ENCODE measurements at regions not wholly inside any gene's neighbourhood (a gene's known extent, or its start where the extent isn't known, plus 50 kb on each side); places are given as distances from the start of the nearest gene placed in this dataset.

DNA sequence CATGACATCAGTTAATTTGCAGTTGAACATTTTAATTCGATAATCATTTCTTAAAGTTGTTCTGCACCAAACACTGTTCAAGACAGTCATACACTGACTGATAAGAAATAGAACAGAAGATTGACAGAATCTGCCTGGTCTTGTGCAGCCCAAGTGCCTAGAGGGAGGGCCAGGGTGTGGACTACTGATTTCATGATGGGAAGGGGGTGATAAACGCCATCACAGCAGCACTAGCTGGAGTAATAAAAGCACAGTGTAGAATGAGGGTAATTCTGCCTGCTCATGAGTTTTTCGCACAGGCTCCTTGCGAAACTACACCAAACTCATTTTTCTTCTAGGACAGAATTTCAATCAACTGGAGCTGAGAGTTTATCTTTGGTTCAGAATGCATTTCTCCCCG is 270.1 kb downstream of the ARL4A start:
- Histone ChIP-seq H3K27ac (ENCODE audit: low read depth, low read length) (no peak overlapping the region), H3K4me1 (ENCODE audit: insufficient read depth, low read length) (no peaks in the 10 kb centered on the region)

DNA sequence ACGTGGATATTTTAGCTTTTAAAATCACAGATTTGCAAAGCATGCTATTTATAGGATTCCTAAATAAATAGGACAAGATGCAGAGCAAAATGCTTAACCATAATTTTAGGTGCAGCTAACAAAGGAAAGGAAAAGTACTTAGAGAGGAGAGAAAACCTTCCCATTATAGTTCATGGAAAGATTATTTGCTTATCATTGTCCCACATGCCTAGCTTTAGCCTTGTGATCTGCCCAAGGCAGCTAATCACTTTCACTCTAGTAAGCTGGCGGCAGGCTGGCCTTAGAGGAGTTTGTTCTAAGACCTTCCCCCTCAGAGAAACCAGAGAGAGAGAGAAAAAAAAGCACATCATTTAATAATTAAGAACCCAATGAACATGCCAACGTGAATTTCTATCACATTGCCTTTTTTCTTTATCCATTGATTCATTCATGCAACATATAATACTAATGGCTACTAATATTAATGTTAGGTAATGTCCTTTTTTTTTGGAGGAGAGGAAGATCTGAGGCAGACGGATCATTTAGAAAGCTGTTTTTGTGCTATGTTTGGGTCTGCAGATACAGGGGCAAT is 274.6 kb downstream of the ARL4A start:
- no peak overlapping the region for H3K27ac ChIP-seq (ENCODE audit: low read depth, low read length)
- H3K4me2 ChIP-seq (ENCODE audit: insufficient read depth, low read length): no peak overlapping the region
- H3K79me2 ChIP-seq (ENCODE audit: insufficient read depth, low read length): no peaks in the 10 kb centered on the region
- DNase-seq (ENCODE audit: insufficient read length, low spot score, missing footprints): no peak
- H2AFZ ChIP-seq (ENCODE audit: low read length): no peak overlapping the region
- no peaks in the 10 kb centered on the region for H3K9me3 ChIP-seq (ENCODE audit: low read depth, low read length)
- H3K36me3 ChIP-seq (ENCODE audit: insufficient read depth, low read length): no peaks in the 10 kb centered on the region
- no peaks in the 10 kb centered on the region for H3K27me3 ChIP-seq (ENCODE audit: insufficient read depth, low read length)
- no peak overlapping the region for H3K4me3 ChIP-seq (ENCODE audit: insufficient read depth, low read length)
- TF ChIP-seq, protein P1, sequence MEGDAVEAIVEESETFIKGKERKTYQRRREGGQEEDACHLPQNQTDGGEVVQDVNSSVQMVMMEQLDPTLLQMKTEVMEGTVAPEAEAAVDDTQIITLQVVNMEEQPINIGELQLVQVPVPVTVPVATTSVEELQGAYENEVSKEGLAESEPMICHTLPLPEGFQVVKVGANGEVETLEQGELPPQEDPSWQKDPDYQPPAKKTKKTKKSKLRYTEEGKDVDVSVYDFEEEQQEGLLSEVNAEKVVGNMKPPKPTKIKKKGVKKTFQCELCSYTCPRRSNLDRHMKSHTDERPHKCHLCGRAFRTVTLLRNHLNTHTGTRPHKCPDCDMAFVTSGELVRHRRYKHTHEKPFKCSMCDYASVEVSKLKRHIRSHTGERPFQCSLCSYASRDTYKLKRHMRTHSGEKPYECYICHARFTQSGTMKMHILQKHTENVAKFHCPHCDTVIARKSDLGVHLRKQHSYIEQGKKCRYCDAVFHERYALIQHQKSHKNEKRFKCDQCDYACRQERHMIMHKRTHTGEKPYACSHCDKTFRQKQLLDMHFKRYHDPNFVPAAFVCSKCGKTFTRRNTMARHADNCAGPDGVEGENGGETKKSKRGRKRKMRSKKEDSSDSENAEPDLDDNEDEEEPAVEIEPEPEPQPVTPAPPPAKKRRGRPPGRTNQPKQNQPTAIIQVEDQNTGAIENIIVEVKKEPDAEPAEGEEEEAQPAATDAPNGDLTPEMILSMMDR (IDR thresholded peaks at IDR 0.05; ENCODE audit: extremely low read depth, low read depth, low read length): no peak
- H3K4me1 ChIP-seq (ENCODE audit: insufficient read depth, low read length): no peaks in the 10 kb centered on the region
- no peaks in the 10 kb centered on the region for H4K20me1 ChIP-seq (ENCODE audit: insufficient read depth, low read length)

More for the DNA sequence above, 270.1 kb downstream of the ARL4A start:
- no peaks in the 10 kb centered on the region for H3K9me3 ChIP-seq (ENCODE audit: low read depth, low read length)
- H3K4me2 ChIP-seq (ENCODE audit: insufficient read depth, low read length): no peak overlapping the region
- H2AFZ ChIP-seq (ENCODE audit: low read length): no peak overlapping the region
- H3K36me3 ChIP-seq (ENCODE audit: insufficient read depth, low read length): no peaks in the 10 kb centered on the region
- no peaks in the 10 kb centered on the region for H4K20me1 ChIP-seq (ENCODE audit: insufficient read depth, low read length)
- H3K4me3 ChIP-seq (ENCODE audit: insufficient read depth, low read length): no peak overlapping the region
- DNase-seq (ENCODE audit: insufficient read length, low spot score, missing footprints): no peak
- no peaks in the 10 kb centered on the region for H3K27me3 ChIP-seq (ENCODE audit: insufficient read depth, low read length)
- TF ChIP-seq, protein P1 (IDR thresholded peaks at IDR 0.05; ENCODE audit: extremely low read depth, low read depth, low read length): no peak
- H3K79me2 ChIP-seq (ENCODE audit: insufficient read depth, low read length): no peaks in the 10 kb centered on the region

DNA sequence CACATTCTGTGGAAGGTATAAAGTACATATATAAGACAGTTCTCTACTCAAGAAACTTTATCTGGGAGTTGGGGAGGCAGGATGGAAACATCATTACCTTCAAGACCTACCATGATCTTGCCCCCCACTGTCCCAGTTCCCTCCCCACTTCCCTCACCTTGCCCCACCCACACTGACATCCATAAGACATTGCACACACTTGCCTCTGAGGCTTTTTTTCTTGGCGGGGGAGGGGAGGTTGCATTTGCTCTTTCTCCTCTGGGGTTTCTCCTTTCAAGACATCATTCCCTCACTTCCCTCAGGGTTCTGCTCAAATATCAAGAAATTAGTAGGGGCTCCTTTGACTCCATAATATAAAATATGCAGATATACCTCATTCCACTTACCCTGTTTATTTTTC is 276.0 kb downstream of the ARL4A start:
- Histone ChIP-seq H3K9me3 (ENCODE audit: low read depth, low read length) (no peaks in the 10 kb centered on the region), H3K4me3 (ENCODE audit: insufficient read depth, low read length) (no peak overlapping the region), H3K4me1 (ENCODE audit: insufficient read depth, low read length) (no peaks in the 10 kb centered on the region), H3K27ac (ENCODE audit: low read depth, low read length) (no peak overlapping the region), H3K79me2 (ENCODE audit: insufficient read depth, low read length) (no peaks in the 10 kb centered on the region), H3K27me3 (ENCODE audit: insufficient read depth, low read length) (no peaks in the 10 kb centered on the region), H4K20me1 (ENCODE audit: insufficient read depth, low read length) (no peaks in the 10 kb centered on the region), H2AFZ (ENCODE audit: low read length) (no peak overlapping the region), H3K4me2 (ENCODE audit: insufficient read depth, low read length) (no peak overlapping the region), H3K36me3 (ENCODE audit: insufficient read depth, low read length) (no peaks in the 10 kb centered on the region)
- DNase-seq (ENCODE audit: insufficient read length, low spot score, missing footprints): peak; percentile 26
- TF ChIP-seq, protein P1 (IDR thresholded peaks at IDR 0.05; ENCODE audit: extremely low read depth, low read depth, low read length): no peak

DNA sequence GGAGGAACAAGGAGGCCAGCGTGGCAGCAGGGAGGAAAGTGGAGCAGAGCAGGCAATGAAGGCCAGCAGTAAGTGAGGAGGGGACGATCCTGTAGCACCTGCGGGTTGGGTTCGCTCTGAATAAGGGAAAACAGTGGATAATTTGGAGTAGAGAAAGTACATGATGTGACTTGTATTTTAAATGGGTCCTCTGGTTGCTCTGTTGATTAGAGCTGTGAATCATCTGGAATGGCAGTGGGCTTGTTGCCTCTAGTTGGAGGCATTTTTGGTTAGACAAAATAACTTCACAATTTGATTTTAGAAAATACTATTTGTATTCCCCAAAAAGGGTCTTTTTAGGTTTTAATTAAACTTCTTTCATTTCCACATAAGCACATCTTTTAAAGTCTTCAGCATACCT is 277.4 kb downstream of the ARL4A start:
- TF ChIP-seq, protein P1 (IDR thresholded peaks at IDR 0.05; ENCODE audit: extremely low read depth, low read depth, low read length): no peak
- no peaks in the 10 kb centered on the region for H3K27me3 ChIP-seq (ENCODE audit: insufficient read depth, low read length)
- no peaks in the 10 kb centered on the region for H3K79me2 ChIP-seq (ENCODE audit: insufficient read depth, low read length)
- no peak overlapping the region for H3K4me3 ChIP-seq (ENCODE audit: insufficient read depth, low read length)
- DNase-seq (ENCODE audit: insufficient read length, low spot score, missing footprints): no peak
- H3K36me3 ChIP-seq (ENCODE audit: insufficient read depth, low read length): no peaks in the 10 kb centered on the region
- no peak overlapping the region for H2AFZ ChIP-seq (ENCODE audit: low read length)
- no peak overlapping the region for H3K27ac ChIP-seq (ENCODE audit: low read depth, low read length)
- no peaks in the 10 kb centered on the region for H4K20me1 ChIP-seq (ENCODE audit: insufficient read depth, low read length)
- H3K9me3 ChIP-seq (ENCODE audit: low read depth, low read length): no peaks in the 10 kb centered on the region
- H3K4me1 ChIP-seq (ENCODE audit: insufficient read depth, low read length): no peaks in the 10 kb centered on the region
- no peak overlapping the region for H3K4me2 ChIP-seq (ENCODE audit: insufficient read depth, low read length)
